ENCODE measurements at regions not wholly inside any gene's neighbourhood (a gene's known extent, or its start where the extent isn't known, plus 50 kb on each side); places are given as distances from the start of the nearest gene placed in this dataset.
"Not testable (repeated sequence)": the region's sequence is repeated elsewhere in the genome, so short reads cannot be mapped to it uniquely, and the experiment has no call there.

DNA sequence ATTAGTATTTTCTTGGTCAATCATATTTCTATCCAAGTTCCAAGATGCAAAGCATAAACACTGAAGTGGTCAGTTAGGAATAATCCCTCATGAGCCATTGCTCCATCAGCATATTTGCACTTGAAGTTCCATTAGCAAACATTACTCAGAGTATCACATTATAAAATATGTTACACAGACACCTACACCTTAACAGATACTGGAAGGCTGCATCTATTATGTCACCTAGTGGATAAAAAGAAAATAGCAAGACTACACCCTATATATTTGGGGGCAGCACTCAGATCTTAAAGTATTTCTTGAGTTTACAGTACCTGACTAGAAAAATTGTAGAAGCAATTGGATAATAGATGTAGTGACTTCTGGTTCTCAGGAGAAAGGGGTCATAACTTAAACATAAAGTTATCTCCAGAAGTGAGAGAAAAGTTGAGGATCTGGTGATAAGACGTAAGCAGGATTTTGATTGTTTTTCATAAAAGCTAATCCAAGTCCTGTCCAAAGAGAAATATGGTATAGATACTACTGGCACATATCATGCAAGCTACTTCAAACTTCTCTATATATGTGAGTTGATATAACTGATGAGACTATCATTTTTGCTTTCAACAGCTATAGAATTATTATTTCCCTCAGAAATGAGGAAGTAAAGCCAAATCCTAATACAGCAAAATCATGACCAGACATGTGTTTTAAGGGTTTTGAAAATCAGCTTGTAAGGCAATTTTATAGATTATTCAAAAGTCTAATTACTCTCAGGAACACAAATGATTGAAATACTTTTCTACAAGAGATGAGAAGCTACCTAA lies 422.2 kb downstream of the GBE1 start:
- Histone ChIP-seq H2AFZ (ENCODE audit: low read depth, low read length) (no peak overlapping the region), H3K4me3 (ENCODE audit: low read length) (no peak overlapping the region), H3K36me3 (ENCODE audit: insufficient read depth, low read length) (no peaks in the 10 kb centered on the region), H3K27me3 (ENCODE audit: insufficient read depth, low read length) (no peaks in the 10 kb centered on the region), H3K9me3 (ENCODE audit: low read length) (no peaks in the 10 kb centered on the region), H3K4me1 (ENCODE audit: insufficient read depth, low read length) (no peaks in the 10 kb centered on the region)

DNA sequence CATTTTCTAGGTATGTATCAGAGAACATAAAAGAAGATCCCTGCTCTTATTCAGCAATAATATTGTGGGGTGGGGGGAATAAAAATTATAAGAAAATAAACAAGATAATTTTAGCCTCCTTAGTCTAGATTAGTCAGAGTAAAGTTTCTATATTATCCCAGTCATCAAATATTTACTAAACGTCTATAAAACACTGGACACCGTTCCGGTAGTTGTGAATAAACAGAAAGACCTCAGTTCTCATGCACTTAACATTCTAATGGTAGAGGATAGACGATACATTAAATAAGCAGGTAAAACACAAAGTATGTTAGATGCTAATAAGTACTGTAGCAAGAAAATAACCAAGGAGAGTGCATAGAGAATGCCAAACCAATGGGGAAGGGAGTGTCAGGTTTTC lies 425.0 kb downstream of the GBE1 start:
- Histone ChIP-seq H3K27me3 (ENCODE audit: insufficient read depth, low read length) (no peaks in the 10 kb centered on the region), H3K9me3 (ENCODE audit: low read length) (no peaks in the 10 kb centered on the region)

DNA sequence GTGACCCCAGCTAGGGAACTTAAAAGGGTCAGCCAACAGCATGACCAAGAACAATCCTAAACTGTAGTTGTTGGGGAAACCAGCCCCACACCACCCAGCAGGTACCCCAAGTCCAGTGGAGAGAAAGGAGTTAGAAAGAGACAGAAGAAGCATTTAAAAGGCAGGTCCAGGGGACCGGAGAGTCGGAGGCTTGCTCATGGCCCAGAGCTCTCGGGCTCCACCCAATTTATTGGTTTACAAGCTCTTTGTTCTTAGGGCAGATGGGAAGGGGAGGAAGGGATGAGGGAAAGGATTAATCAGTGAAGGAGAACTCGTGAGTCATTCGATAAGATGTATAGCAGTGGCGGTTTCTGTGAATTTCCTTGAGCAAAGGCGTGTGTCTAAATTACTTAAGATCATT lies 431.6 kb downstream of the GBE1 start:
- not testable (repeated sequence) for H3K9me3 ChIP-seq (ENCODE audit: low read length); H3K4me1 ChIP-seq (ENCODE audit: insufficient read depth, low read length); H3K36me3 ChIP-seq (ENCODE audit: insufficient read depth, low read length); H2AFZ ChIP-seq (ENCODE audit: low read depth, low read length); H3K4me3 ChIP-seq (ENCODE audit: low read length); H3K27me3 ChIP-seq (ENCODE audit: insufficient read depth, low read length)

More for the DNA sequence above, 425.0 kb downstream of the GBE1 start:
- no peaks in the 10 kb centered on the region for H3K36me3 ChIP-seq (ENCODE audit: insufficient read depth, low read length)
- H3K4me3 ChIP-seq (ENCODE audit: low read length): no peak overlapping the region
- no peaks in the 10 kb centered on the region for H3K4me1 ChIP-seq (ENCODE audit: insufficient read depth, low read length)
- no peak overlapping the region for H2AFZ ChIP-seq (ENCODE audit: low read depth, low read length)

DNA sequence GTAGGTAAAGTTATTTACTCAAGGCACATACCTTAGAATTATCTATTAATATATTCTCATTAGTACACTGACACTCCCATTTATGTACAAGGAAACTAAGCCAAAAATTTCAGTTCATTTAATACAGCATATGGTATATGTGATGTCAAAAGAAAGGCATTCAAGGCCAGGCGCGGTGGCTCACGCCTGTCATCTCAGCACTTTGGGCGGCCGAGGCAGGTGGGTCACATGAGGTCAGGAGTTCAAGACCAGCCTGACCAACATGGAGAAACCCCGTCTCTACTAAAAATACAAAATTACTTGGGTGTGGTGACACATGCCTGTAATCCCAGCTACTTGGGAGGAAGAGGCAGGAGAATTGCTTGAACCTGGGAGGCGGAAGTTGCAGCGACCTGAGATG lies 435.2 kb downstream of the GBE1 start:
- H3K36me3 ChIP-seq (ENCODE audit: insufficient read depth, low read length): no peaks in the 10 kb centered on the region
- no peak overlapping the region for H2AFZ ChIP-seq (ENCODE audit: low read depth, low read length)
- no peaks in the 10 kb centered on the region for H3K9me3 ChIP-seq (ENCODE audit: low read length)
- no peaks in the 10 kb centered on the region for H3K4me1 ChIP-seq (ENCODE audit: insufficient read depth, low read length)
- no peaks in the 10 kb centered on the region for H3K27me3 ChIP-seq (ENCODE audit: insufficient read depth, low read length)
- H3K4me3 ChIP-seq (ENCODE audit: low read length): no peak overlapping the region

DNA sequence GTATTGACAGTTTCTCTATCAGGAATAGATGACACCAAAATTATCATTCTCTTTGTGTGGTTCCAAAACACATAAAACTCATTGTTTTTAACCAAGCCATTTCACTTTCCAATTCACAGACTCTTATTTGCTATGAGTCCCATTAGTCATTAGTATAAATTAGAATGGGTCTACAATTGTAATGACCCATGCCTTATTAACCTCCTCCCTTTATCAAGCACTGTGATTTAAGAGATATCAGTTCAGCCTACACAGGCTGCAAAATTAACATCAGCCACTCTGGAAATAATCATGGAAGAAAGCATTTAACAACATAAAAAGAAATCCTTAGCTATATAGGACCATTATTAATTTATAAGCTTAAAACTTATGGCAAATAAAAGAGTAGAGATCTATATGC lies 440.6 kb downstream of the GBE1 start:
- Histone ChIP-seq H3K9me3 (ENCODE audit: low read length) (no peaks in the 10 kb centered on the region), H3K36me3 (ENCODE audit: insufficient read depth, low read length) (no peaks in the 10 kb centered on the region), H2AFZ (ENCODE audit: low read depth, low read length) (no peak overlapping the region), H3K4me3 (ENCODE audit: low read length) (no peak overlapping the region), H3K4me1 (ENCODE audit: insufficient read depth, low read length) (no peaks in the 10 kb centered on the region), H3K27me3 (ENCODE audit: insufficient read depth, low read length) (no peaks in the 10 kb centered on the region)

DNA sequence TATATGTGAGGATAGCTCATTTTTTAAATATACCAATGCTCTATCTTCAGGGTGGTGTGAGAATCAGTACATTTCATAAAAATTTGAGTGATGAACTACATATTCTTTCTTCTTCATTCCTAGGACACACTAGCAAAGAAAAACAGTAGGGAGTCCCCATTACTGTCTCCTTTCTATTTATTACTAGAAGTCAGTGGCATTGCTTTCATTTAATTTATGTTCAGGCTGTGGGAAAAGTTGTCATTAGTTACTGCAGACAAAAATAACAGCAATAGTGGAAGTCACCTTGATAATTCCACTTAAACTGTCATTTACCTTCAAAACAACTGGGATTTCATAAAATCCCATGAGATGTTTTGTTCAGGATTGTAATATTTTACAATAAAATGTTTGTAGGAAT lies 446.4 kb downstream of the GBE1 start:
- Histone ChIP-seq H3K9me3 (ENCODE audit: low read length) (no peaks in the 10 kb centered on the region), H3K4me1 (ENCODE audit: insufficient read depth, low read length) (no peaks in the 10 kb centered on the region), H2AFZ (ENCODE audit: low read depth, low read length) (no peak overlapping the region), H3K36me3 (ENCODE audit: insufficient read depth, low read length) (no peaks in the 10 kb centered on the region), H3K4me3 (ENCODE audit: low read length) (no peak overlapping the region), H3K27me3 (ENCODE audit: insufficient read depth, low read length) (no peaks in the 10 kb centered on the region)

DNA sequence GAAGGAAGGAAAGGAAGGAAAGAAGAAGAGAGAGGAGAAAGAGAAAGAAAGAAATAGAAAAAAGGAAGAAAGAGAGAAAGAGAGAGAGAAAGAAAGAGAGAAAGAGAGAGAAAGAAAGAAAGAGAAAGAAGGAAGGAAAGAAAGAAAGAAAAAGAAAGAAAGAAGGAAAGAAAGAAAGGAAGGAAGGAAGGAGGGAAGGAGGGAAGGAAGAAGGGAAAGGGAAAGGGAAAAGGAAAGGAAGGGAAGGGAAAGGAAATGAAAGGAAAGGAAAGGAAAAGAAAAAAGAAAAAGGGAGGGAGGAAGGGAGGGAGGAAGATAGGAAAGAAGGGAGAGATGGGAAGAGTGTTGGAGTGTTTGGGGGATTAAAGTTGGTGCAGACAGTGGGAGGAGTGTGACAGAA lies 450.1 kb downstream of the GBE1 start:
- Histone ChIP-seq H3K4me3 (ENCODE audit: low read length) (no peak overlapping the region), H2AFZ (ENCODE audit: low read depth, low read length) (no peak overlapping the region), H3K27me3 (ENCODE audit: insufficient read depth, low read length) (no peaks in the 10 kb centered on the region), H3K36me3 (ENCODE audit: insufficient read depth, low read length) (no peaks in the 10 kb centered on the region), H3K9me3 (ENCODE audit: low read length) (no peaks in the 10 kb centered on the region), H3K4me1 (ENCODE audit: insufficient read depth, low read length) (no peaks in the 10 kb centered on the region)

DNA sequence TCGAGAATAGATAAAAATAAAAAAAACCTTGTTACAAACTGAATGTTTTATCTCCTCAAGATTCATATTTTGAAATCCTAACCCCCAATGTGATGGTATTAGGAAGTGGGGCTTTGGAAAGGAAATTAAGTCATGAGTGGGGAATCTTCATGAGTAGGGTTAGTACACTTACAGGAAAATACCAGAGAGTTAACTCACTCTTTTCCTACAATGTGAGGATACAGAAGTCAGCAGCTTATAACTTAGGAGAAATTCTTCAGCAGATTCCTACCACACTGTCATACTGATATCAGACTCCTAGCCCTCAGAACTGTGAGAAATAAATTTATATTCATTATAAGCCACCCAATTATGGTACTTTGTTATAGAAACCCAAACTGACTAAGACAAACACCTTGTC lies 453.1 kb downstream of the GBE1 start:
- Histone ChIP-seq H2AFZ (ENCODE audit: low read depth, low read length) (no peak overlapping the region), H3K36me3 (ENCODE audit: insufficient read depth, low read length) (no peaks in the 10 kb centered on the region), H3K4me1 (ENCODE audit: insufficient read depth, low read length) (no peaks in the 10 kb centered on the region), H3K9me3 (ENCODE audit: low read length) (no peaks in the 10 kb centered on the region), H3K4me3 (ENCODE audit: low read length) (no peak overlapping the region), H3K27me3 (ENCODE audit: insufficient read depth, low read length) (no peaks in the 10 kb centered on the region)

DNA sequence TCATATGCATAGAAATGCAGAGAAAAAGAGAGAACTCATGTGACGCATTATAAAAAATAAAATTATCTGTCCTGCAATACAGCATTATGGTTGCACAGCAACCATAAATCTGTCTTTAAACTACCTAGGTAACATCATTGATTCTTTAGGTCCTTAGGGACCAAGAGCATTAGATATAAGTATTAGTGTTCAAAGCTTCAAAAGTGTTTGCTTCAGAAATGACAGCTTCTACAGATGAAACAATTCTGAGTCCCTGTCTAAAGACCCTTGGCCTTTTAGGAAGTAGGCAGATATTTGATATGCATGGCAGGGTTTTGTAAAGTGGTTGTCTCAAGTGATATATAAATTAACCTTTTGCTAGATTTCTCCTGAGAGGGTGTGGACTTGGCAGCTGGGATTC lies 454.2 kb downstream of the GBE1 start:
- Histone ChIP-seq H2AFZ (ENCODE audit: low read depth, low read length) (no peak overlapping the region), H3K27me3 (ENCODE audit: insufficient read depth, low read length) (no peaks in the 10 kb centered on the region), H3K9me3 (ENCODE audit: low read length) (no peaks in the 10 kb centered on the region), H3K4me3 (ENCODE audit: low read length) (no peak overlapping the region), H3K4me1 (ENCODE audit: insufficient read depth, low read length) (no peaks in the 10 kb centered on the region), H3K36me3 (ENCODE audit: insufficient read depth, low read length) (no peaks in the 10 kb centered on the region)

DNA sequence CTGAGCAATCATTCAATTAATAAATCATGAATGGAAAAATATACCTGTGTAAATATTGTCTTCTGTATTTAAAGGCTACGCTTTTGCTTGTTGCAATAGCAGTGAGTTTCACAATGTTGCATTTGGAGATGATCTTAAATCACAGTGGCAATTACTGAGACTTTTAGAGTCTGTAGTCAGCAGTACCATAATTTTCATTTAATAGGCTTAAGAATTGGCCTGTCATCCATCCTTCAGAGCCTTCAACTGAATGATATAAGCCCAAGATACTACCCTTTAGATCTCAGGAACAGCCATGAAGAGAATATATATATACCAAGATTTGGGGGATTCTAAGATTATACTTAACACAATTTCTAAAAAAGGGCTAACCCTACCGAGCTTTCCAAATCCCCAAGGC lies 458.1 kb downstream of the GBE1 start:
- Histone ChIP-seq H3K27me3 (ENCODE audit: insufficient read depth, low read length) (no peaks in the 10 kb centered on the region), H3K36me3 (ENCODE audit: insufficient read depth, low read length) (no peaks in the 10 kb centered on the region), H3K4me1 (ENCODE audit: insufficient read depth, low read length) (peaks cover 9% of the 10 kb centered on the region), H2AFZ (ENCODE audit: low read depth, low read length) (no peak overlapping the region), H3K4me3 (ENCODE audit: low read length) (no peak overlapping the region), H3K9me3 (ENCODE audit: low read length) (no peaks in the 10 kb centered on the region)

DNA sequence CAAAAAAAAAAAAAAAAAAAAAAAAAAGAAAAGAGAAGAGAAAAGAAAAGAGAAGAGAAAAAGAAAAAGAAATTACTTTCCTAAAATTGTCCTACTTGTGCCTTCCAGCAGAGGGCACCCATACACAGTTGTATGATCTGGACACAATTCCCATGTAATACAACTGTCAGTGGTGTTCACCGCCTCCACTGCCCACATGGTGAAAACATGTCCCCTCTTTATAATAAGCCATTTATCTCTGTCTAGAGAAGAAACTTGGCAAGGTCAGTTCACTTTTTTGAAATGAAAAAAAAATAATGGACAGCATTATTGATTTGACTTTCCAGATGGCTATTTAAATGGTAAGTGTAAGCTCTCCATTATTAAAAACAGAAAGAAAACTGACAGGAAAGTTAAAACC lies 459.4 kb downstream of the GBE1 start:
- no peak overlapping the region for H3K4me3 ChIP-seq (ENCODE audit: low read length)
- H3K27me3 ChIP-seq (ENCODE audit: insufficient read depth, low read length): no peaks in the 10 kb centered on the region
- H3K9me3 ChIP-seq (ENCODE audit: low read length): no peaks in the 10 kb centered on the region
- no peaks in the 10 kb centered on the region for H3K36me3 ChIP-seq (ENCODE audit: insufficient read depth, low read length)
- H2AFZ ChIP-seq (ENCODE audit: low read depth, low read length): no peak overlapping the region
- H3K4me1 ChIP-seq (ENCODE audit: insufficient read depth, low read length): peaks cover 9% of the 10 kb centered on the region

DNA sequence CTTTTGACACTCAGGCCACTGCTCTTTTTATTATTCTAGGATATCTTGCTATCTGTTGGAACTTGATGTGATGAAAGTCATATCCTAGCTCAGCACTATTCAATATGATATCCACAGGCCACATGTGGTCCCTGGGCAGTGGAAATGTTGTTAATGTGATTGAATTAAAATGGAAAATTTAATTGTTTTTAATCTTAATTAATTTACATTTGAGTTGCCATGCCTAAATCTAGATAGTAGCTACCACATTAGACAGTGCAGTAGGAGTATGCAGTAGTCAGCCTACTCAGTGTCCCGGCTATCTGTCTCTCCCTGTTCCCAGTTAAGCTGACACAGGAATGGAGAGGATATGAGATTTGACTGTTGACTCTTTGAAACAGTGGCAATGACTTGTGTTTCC lies 460.2 kb downstream of the GBE1 start:
- no peak overlapping the region for H3K4me3 ChIP-seq (ENCODE audit: low read length)
- no peaks in the 10 kb centered on the region for H3K27me3 ChIP-seq (ENCODE audit: insufficient read depth, low read length)
- no peak overlapping the region for H2AFZ ChIP-seq (ENCODE audit: low read depth, low read length)

DNA sequence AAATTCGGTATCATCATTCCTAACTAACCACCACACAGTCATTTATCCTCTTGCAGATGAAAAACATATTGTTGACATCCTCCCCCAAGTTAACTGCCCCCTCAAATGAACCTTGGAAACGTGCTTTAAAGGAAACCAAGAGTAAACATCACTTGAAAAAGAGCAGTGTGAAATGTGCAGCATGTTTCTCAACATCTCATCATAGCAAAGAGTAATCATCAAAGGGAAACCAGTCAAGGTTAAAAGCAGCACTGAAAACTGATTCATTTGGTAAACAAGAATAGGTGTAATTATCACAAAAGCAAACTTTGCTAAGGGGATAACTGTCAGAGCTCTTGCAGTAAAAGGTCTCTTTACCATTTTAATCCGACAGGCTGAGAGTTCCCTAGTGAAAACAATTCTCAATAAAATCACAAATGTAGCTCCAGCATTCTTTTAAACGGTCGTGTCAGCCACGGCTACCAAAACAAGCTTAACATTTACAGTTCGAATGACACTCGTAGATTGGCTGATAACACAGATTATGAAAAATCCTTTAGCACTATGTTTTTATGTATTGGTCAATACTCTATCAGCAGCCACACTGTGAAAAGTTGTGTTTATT lies 461.0 kb downstream of the GBE1 start:
- H2AFZ ChIP-seq (ENCODE audit: low read depth, low read length): no peak overlapping the region
- no peaks in the 10 kb centered on the region for H3K36me3 ChIP-seq (ENCODE audit: insufficient read depth, low read length)
- no peaks in the 10 kb centered on the region for H3K27me3 ChIP-seq (ENCODE audit: insufficient read depth, low read length)
- H3K9me3 ChIP-seq (ENCODE audit: low read length): no peaks in the 10 kb centered on the region
- H3K4me1 ChIP-seq (ENCODE audit: insufficient read depth, low read length): peaks cover 9% of the 10 kb centered on the region
- H3K4me3 ChIP-seq (ENCODE audit: low read length): no peak overlapping the region

More for the DNA sequence above, 460.2 kb downstream of the GBE1 start:
- H3K9me3 ChIP-seq (ENCODE audit: low read length): no peaks in the 10 kb centered on the region
- H3K4me1 ChIP-seq (ENCODE audit: insufficient read depth, low read length): peaks cover 9% of the 10 kb centered on the region
- H3K36me3 ChIP-seq (ENCODE audit: insufficient read depth, low read length): no peaks in the 10 kb centered on the region

DNA sequence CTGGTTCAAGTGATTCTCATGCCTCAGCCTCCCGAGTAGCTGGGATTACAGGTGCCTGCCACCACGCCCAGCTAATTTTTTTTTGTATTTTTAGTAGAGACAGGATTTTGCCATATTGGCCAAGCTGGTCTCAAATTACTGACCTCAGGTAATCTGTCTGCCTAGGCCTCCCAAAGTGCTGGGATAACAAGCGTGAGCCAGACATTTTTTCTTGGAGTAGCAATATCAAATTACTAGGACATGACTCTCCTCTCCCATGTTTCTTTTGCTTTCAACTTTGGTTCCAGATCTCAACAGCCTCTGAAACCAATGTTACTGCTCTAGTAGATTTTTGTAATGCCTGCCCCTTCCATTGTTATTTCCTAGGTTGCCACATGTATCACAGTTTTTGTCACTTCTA lies 462.0 kb downstream of the GBE1 start:
- Histone ChIP-seq H3K4me1 (ENCODE audit: insufficient read depth, low read length) (peaks cover 9% of the 10 kb centered on the region), H3K27me3 (ENCODE audit: insufficient read depth, low read length) (no peaks in the 10 kb centered on the region), H3K4me3 (ENCODE audit: low read length) (no peak overlapping the region), H3K9me3 (ENCODE audit: low read length) (no peaks in the 10 kb centered on the region), H3K36me3 (ENCODE audit: insufficient read depth, low read length) (no peaks in the 10 kb centered on the region), H2AFZ (ENCODE audit: low read depth, low read length) (no peak overlapping the region)
